ENCODE measurements at regions not wholly inside any gene's neighbourhood (a gene's known extent, or its start where the extent isn't known, plus 50 kb on each side); places are given as distances from the start of the nearest gene placed in this dataset.

DNA sequence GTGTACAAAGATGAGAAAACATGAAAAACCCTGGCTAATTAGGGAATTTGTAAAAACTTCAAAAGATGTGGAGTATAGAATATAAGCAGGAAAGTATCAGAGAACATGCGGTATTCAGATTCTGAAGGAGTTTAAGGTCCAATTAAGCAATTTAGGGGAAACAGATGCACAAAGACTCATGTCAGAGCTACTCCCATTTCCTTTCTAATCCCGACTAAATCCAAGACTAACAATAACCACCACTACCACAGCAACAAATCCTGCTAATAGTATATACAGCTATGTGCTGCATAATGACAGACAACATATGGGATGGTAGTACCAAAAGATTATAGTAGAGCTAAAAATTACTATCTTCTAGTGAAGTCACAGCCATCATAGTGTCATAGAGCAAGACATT is 102.1 kb downstream of the LURAP1L start:
- Mint-ChIP-seq H3K9me3 (no peaks in the 10 kb centered on the region), H3K4me3 (no peak overlapping the region), H3K27ac (no peak overlapping the region), H3K4me1 (peaks cover 8% of the 10 kb centered on the region), H3K36me3 (no peaks in the 10 kb centered on the region), H3K27me3 (ENCODE audit: low read depth) (no peaks in the 10 kb centered on the region)
- ATAC-seq (no peak), DNase-seq (ENCODE audit: low spot score) (no peak)
- ChIA-PET POLR2A (no interaction called here), CTCF (interaction anchor here (1.4 kb wide), 1 partner anchor 158 kb away, joined by 3 read pairs; no protein-coding TSS in a partner anchor)
- no peak for TF ChIP-seq MXD4 (CRISPR knock-in tag; IDR thresholded peaks at IDR 0.05; ENCODE audit: borderline replicate concordance)

GRCh38 chr9:12878351-12878978 is 103.6 kb downstream of the LURAP1L start:
- POLR2A ChIA-PET = no interaction called here
- no peak overlapping the region for H3K27ac Mint-ChIP-seq
- CTCF ChIA-PET = no interaction called here
- H3K9me3 Mint-ChIP-seq = no peaks in the 10 kb centered on the region
- peaks cover 8% of the 10 kb centered on the region for H3K4me1 Mint-ChIP-seq
- DNase-seq (ENCODE audit: low spot score) (no peak), ATAC-seq (no peak)
- H3K27me3 Mint-ChIP-seq (ENCODE audit: low read depth) = no peaks in the 10 kb centered on the region
- H3K4me3 Mint-ChIP-seq = no peak overlapping the region
- TF ChIP-seq, protein P1, sequence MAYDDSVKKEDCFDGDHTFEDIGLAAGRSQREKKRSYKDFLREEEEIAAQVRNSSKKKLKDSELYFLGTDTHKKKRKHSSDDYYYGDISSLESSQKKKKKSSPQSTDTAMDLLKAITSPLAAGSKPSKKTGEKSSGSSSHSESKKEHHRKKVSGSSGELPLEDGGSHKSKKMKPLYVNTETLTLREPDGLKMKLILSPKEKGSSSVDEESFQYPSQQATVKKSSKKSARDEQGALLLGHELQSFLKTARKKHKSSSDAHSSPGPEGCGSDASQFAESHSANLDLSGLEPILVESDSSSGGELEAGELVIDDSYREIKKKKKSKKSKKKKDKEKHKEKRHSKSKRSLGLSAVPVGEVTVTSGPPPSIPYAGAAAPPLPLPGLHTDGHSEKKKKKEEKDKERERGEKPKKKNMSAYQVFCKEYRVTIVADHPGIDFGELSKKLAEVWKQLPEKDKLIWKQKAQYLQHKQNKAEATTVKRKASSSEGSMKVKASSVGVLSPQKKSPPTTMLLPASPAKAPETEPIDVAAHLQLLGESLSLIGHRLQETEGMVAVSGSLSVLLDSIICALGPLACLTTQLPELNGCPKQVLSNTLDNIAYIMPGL (CRISPR knock-in tag; IDR thresholded peaks at IDR 0.05) = no peak
- TF ChIP-seq FOXK1 (CRISPR knock-in tag; IDR thresholded peaks at IDR 0.05) (no peak), CBFB (CRISPR knock-in tag; IDR thresholded peaks at IDR 0.05; ENCODE audit: low read depth) (no peak)
- H3K36me3 Mint-ChIP-seq = no peaks in the 10 kb centered on the region

DNA sequence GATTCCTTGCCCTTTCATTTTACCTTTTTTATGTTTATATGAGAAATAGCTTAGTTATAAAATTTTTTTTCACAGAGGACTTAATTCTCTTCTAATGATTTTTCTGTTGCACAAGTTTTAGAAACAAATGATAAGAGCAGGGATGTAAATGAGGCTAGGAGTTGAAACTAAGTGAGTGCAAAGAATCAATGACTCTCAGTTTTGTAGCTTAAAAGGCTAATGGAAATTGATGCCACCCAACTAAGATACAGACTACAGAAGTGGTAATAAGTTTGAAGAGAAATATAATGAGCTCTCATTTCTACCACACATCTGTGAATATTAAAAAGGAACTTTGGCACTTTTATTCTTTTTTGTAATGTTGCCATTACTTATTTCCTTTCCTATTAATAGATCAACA is 105.1 kb downstream of the LURAP1L start:
- no peak for DNase-seq (ENCODE audit: low spot score)
- POLR2A ChIA-PET = no interaction called here
- no peaks in the 10 kb centered on the region for H3K36me3 Mint-ChIP-seq
- peaks cover 8% of the 10 kb centered on the region for H3K4me1 Mint-ChIP-seq
- no peak overlapping the region for H3K27ac Mint-ChIP-seq
- CTCF ChIA-PET = no interaction called here
- no peak for ATAC-seq
- H3K4me3 Mint-ChIP-seq = no peak overlapping the region
- H3K9me3 Mint-ChIP-seq = no peaks in the 10 kb centered on the region
- H3K27me3 Mint-ChIP-seq (ENCODE audit: low read depth) = no peaks in the 10 kb centered on the region
- no peak for TF ChIP-seq ARID4B (CRISPR knock-in tag; IDR thresholded peaks at IDR 0.05; ENCODE audit: borderline replicate concordance)
- no peak for TF ChIP-seq CBFB (CRISPR knock-in tag; IDR thresholded peaks at IDR 0.05; ENCODE audit: low read depth)
- TF ChIP-seq, protein P2, sequence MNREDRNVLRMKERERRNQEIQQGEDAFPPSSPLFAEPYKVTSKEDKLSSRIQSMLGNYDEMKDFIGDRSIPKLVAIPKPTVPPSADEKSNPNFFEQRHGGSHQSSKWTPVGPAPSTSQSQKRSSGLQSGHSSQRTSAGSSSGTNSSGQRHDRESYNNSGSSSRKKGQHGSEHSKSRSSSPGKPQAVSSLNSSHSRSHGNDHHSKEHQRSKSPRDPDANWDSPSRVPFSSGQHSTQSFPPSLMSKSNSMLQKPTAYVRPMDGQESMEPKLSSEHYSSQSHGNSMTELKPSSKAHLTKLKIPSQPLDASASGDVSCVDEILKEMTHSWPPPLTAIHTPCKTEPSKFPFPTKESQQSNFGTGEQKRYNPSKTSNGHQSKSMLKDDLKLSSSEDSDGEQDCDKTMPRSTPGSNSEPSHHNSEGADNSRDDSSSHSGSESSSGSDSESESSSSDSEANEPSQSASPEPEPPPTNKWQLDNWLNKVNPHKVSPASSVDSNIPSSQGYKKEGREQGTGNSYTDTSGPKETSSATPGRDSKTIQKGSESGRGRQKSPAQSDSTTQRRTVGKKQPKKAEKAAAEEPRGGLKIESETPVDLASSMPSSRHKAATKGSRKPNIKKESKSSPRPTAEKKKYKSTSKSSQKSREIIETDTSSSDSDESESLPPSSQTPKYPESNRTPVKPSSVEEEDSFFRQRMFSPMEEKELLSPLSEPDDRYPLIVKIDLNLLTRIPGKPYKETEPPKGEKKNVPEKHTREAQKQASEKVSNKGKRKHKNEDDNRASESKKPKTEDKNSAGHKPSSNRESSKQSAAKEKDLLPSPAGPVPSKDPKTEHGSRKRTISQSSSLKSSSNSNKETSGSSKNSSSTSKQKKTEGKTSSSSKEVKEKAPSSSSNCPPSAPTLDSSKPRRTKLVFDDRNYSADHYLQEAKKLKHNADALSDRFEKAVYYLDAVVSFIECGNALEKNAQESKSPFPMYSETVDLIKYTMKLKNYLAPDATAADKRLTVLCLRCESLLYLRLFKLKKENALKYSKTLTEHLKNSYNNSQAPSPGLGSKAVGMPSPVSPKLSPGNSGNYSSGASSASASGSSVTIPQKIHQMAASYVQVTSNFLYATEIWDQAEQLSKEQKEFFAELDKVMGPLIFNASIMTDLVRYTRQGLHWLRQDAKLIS (CRISPR knock-in tag; IDR thresholded peaks at IDR 0.05; ENCODE audit: borderline replicate concordance) = no peak
- TF ChIP-seq, protein P3, sequence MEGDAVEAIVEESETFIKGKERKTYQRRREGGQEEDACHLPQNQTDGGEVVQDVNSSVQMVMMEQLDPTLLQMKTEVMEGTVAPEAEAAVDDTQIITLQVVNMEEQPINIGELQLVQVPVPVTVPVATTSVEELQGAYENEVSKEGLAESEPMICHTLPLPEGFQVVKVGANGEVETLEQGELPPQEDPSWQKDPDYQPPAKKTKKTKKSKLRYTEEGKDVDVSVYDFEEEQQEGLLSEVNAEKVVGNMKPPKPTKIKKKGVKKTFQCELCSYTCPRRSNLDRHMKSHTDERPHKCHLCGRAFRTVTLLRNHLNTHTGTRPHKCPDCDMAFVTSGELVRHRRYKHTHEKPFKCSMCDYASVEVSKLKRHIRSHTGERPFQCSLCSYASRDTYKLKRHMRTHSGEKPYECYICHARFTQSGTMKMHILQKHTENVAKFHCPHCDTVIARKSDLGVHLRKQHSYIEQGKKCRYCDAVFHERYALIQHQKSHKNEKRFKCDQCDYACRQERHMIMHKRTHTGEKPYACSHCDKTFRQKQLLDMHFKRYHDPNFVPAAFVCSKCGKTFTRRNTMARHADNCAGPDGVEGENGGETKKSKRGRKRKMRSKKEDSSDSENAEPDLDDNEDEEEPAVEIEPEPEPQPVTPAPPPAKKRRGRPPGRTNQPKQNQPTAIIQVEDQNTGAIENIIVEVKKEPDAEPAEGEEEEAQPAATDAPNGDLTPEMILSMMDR (IDR thresholded peaks at IDR 0.05) = no peak
- no peak for TF ChIP-seq TEAD4 (CRISPR knock-in tag; IDR thresholded peaks at IDR 0.05)
- TF ChIP-seq ELF4 (CRISPR knock-in tag; IDR thresholded peaks at IDR 0.05; ENCODE audit: low read depth) = no peak
- no peak for TF ChIP-seq IRF2 (CRISPR knock-in tag; IDR thresholded peaks at IDR 0.05; ENCODE audit: borderline replicate concordance, low read depth)
- TF ChIP-seq SMAD3 (CRISPR knock-in tag; IDR thresholded peaks at IDR 0.05; ENCODE audit: borderline replicate concordance) = no peak
- TF ChIP-seq MYBL2 (CRISPR knock-in tag; IDR thresholded peaks at IDR 0.05) = no peak
- TF ChIP-seq, protein P4, sequence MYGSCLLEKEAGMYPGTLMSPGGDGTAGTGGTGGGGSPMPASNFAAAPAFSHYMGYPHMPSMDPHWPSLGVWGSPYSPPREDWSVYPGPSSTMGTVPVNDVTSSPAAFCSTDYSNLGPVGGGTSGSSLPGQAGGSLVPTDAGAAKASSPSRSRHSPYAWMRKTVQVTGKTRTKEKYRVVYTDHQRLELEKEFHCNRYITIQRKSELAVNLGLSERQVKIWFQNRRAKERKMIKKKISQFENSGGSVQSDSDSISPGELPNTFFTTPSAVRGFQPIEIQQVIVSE (CRISPR knock-in tag; IDR thresholded peaks at IDR 0.05; ENCODE audit: borderline replicate concordance) = no peak
- no peak for TF ChIP-seq TP53 (CRISPR knock-in tag; IDR thresholded peaks at IDR 0.05)
- no peak for TF ChIP-seq ATF3 (CRISPR knock-in tag; conservative IDR thresholded peaks at IDR 0.05)
- no peak for TF ChIP-seq FOXP1 (CRISPR knock-in tag; IDR thresholded peaks at IDR 0.05; ENCODE audit: borderline replicate concordance)
- TF ChIP-seq SOX15 (CRISPR knock-in tag; IDR thresholded peaks at IDR 0.05) = no peak

Measured in WTC11 (cell line).